K562 (cell line): ENCODE measurements at regions not wholly inside any gene's neighbourhood (a gene's known extent, or its start where the extent isn't known, plus 50 kb on each side); places are given as distances from the start of the nearest gene placed in this dataset.

ENCODE experiments used
- ATAC-seq: fragments of 200-7000 bp; cut with Tn5 transposase; 3 replicates; pipeline ENCODE4 v1.9.1; 2020; ENCODE audit warnings: moderate library complexity
- BruUV-seq: library from RNA; stranded (reverse); fragments of 400-500 nt; replicated peaks from 2 replicates; lab custom pipeline; 2021; lab: Mats Ljungman, UMichigan
- CTCF ChIA-PET: fragments of 300-600 bp; formaldehyde crosslinking; extraction: SDS; loops from one replicate; lab custom pipeline; 2021; ENCODE audit warnings: low intra/inter-chr PET ratio; lab: Yijun Ruan, JAX
- POLR2A ChIA-PET: fragments of 300-600, 350-650 bp; sonication (Branson Sonifier 250); formaldehyde crosslinking; extraction: SDS; loops from one replicate; lab custom pipeline; 2021; ENCODE audit warnings: antibody characterized with exemption, inconsistent platforms; lab: Yijun Ruan, JAX
- DNase-seq, 4 experiments: peaks; one replicate each; pipeline versions ENCODE4 v3.0.0 to v3.0.0-alpha.2; 2011 to 2018; ENCODE audit warnings: low spot score in 3 of 4, mixed read lengths in 3 of 4; ENCODE audit errors: extremely low read depth in 1 of 4
- FAIRE-seq: peaks from 2 replicates; lab custom pipeline; 2011; peaks lifted over from hg19 to GRCh38; lab: Jason Lieb, UNC
- H2AFZ ChIP-seq: 2 replicates; pipeline ENCODE4 v1.6.0; 2011; ENCODE audit warnings: low read depth, low read length, control low read depth, inconsistent platforms
- H3K27ac ChIP-seq: fragments of 200-600 bp; 3 replicates; pipeline ENCODE4 v1.8.0; 2011; ENCODE audit warnings: low read depth, mild to moderate bottlenecking, control low read depth, inconsistent platforms, low read length, moderate library complexity, mixed read lengths; ENCODE audit errors: extremely low read depth
- H3K27me3 ChIP-seq, 2 experiments: fragments of 300-600 bp in 1 of 2; 2 replicates in 1 of 2; 3 replicates in 1 of 2; pipeline versions ENCODE4 v1.6.0 to v1.8.0; 2011; ENCODE audit warnings: inconsistent platforms in 2 of 2, low read length in 2 of 2, mild to moderate bottlenecking in 1 of 2, mixed read lengths in 1 of 2, moderate library complexity in 1 of 2; ENCODE audit not compliant: control insufficient read depth in 2 of 2, insufficient read depth in 2 of 2
- H3K36me3 ChIP-seq: fragments of 300-600 bp; 3 replicates; pipeline ENCODE4 v1.8.0; 2011; ENCODE audit warnings: mild to moderate bottlenecking, low read length, inconsistent platforms; ENCODE audit not compliant: control insufficient read depth, insufficient read depth
- H3K4me1 ChIP-seq, 2 experiments: fragments of 200-600 bp in 1 of 2; replicated peaks in 1 of 2; 2 replicates in 1 of 2; 3 replicates in 1 of 2; pipeline versions ENCODE4 v1.5.1 to v1.8.0; 2011; ENCODE audit warnings: inconsistent platforms in 2 of 2, low read length in 2 of 2, mild to moderate bottlenecking in 1 of 2, mixed read lengths in 1 of 2, moderate library complexity in 1 of 2; ENCODE audit not compliant: control insufficient read depth in 2 of 2, insufficient read depth in 2 of 2
- H3K4me2 ChIP-seq: 2 replicates; pipeline ENCODE4 v1.6.1; 2011; ENCODE audit warnings: low read length, control low read depth, inconsistent platforms, mixed read lengths; ENCODE audit not compliant: insufficient read depth
- H3K4me3 ChIP-seq: fragments of 200-600 bp; sonication (generic), shearing (Covaris generic); 2 replicates; pipeline ENCODE4 v1.5.1; 2016; ENCODE audit warnings: control low read depth, inconsistent platforms
- H3K79me2 ChIP-seq: fragments of 200-600 bp; 3 replicates; pipeline ENCODE4 v1.8.0; 2011; ENCODE audit warnings: low read length, inconsistent platforms; ENCODE audit not compliant: control insufficient read depth, insufficient read depth
- H3K9ac ChIP-seq, 2 experiments: 2 replicates each; pipeline versions ENCODE4 v1.6.0 to v1.6.1; 2011; ENCODE audit warnings: low read depth in 2 of 2, low read length in 2 of 2, control low read depth in 1 of 2, inconsistent platforms in 1 of 2, mild to moderate bottlenecking in 1 of 2, mixed read lengths in 1 of 2; ENCODE audit not compliant: insufficient read depth in 1 of 2
- H3K9me1 ChIP-seq: one replicate; pipeline ENCODE4 v1.6.0; 2011; ENCODE audit warnings: inconsistent platforms, mild to moderate bottlenecking, low read length, moderate library complexity; ENCODE audit not compliant: control insufficient read depth, insufficient read depth
- H3K9me3 ChIP-seq: replicated peaks from 2 replicates; pipeline ENCODE4 v1.5.1; 2011; ENCODE audit warnings: low read depth, low read length, inconsistent platforms; ENCODE audit not compliant: control insufficient read depth, insufficient read depth
- H4K20me1 ChIP-seq: replicated peaks from 2 replicates; pipeline ENCODE4 v1.6.1; 2011; ENCODE audit warnings: low read length, inconsistent platforms, mixed read lengths; ENCODE audit not compliant: control insufficient read depth, insufficient read depth
- MEIS2 ChIP-seq: fragments of 450-650 bp; IDR thresholded peaks from 2 replicates; pipeline ENCODE4 v1.6.1; 2014; ENCODE audit warnings: mild to moderate bottlenecking; ENCODE audit not compliant: partially characterized antibody
- PBX2 ChIP-seq, 2 experiments: IDR thresholded peaks in 1 of 2; conservative IDR thresholded peaks in 1 of 2; 2 replicates each; pipeline ENCODE4 v1.6.1; 2016; ENCODE audit warnings: low read depth in 2 of 2, mild to moderate bottlenecking in 1 of 2, missing compliant biosample characterization in 1 of 2, missing genetic modification characterization in 1 of 2, moderate library complexity in 1 of 2
- WGBS: fragments of 100-300 bp; shearing (Covaris generic); methylation state at CpG from one replicate; pipeline ENCODE4 v1.1.6; 2016; ENCODE audit warnings: low coverage, mixed read lengths; ENCODE audit not compliant: insufficient coverage; ENCODE audit errors: missing lambda C conversion rate; 5-methylcytosine and 5-hydroxymethylcytosine counted together
- in situ Hi-C: fragments of 300-500 bp; cut with MboI; formaldehyde crosslinking; loops from 4 replicates; pipeline ENCODE4 v1.15.0; 2018; ENCODE audit warnings: inconsistent platforms, mixed read lengths
- intact Hi-C: fragments of 100-400 bp; cut with micrococcal nuclease; formaldehyde crosslinking; loops from 2 replicates; pipeline ENCODE4 v1.14.2; 2022
- TF ChIP-seq, protein P1 (sequence below), 2 experiments: fragments of 250-450 bp in 1 of 2; fragments of 450-650 bp in 1 of 2; sonication (Bioruptor Pico) in 1 of 2; IDR thresholded peaks; 2 replicates each; pipeline versions ENCODE4 v1.6.1 to v1.8.0; 2016 to 2021; ENCODE audit warnings: mild to moderate bottlenecking in 2 of 2, moderate library complexity in 2 of 2, missing compliant biosample characterization in 1 of 2, missing genetic modification characterization in 1 of 2

- Histone ChIP-seq H3K4me2 (no peak overlapping the region), H3K9ac (no peak overlapping the region), H3K27ac (no peak overlapping the region), H3K9me3 (no peaks in the 10 kb centered on the region), H3K4me1 (peaks cover 13 to 17% of the 10 kb centered on the region in 2 experiments), H3K9me1 (no peaks in the 10 kb centered on the region), H3K27me3 (peaks cover 6 to 16% of the 10 kb centered on the region in 2 experiments), H2AFZ (no peak overlapping the region)
- ATAC-seq: no peak
- intact Hi-C loops: no loop called here
- no TSS peak for BruUV-seq
- no peak for FAIRE-seq
- TF ChIP-seq, protein P1, sequence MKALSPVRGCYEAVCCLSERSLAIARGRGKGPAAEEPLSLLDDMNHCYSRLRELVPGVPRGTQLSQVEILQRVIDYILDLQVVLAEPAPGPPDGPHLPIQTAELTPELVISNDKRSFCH (CRISPR knock-in tag; IDR thresholded peaks at IDR 0.05): no peak
- TF ChIP-seq, protein P1 (tag; IDR thresholded peaks at IDR 0.05): no peak
- TF ChIP-seq PBX2 (CRISPR knock-in tag; IDR thresholded peaks at IDR 0.05; ENCODE audit: low read depth) (no peak), PBX2 (tag; conservative IDR thresholded peaks at IDR 0.05; ENCODE audit: low read depth) (0 out of 2 replicates have a peak, but pooled peaks have one; percentile 9), MEIS2 (peak; percentile 27)
- TF ChIP-seq, all 486 proteins: peak for 2
- no peak overlapping the region for H3K4me3 ChIP-seq
- no peaks in the 10 kb centered on the region for H3K36me3 ChIP-seq
- no peaks in the 10 kb centered on the region for H4K20me1 ChIP-seq
- CTCF ChIA-PET: no interaction called here
- POLR2A ChIA-PET: no interaction called here
- in situ Hi-C loops: no loop called here
- 26% methylated on average over 3 of the region's 3 CpGs for WGBS
- DNase-seq: no peak
- H3K79me2 ChIP-seq: no peaks in the 10 kb centered on the region
Observed at GRCh38 chr6:14209000-14209399, 91.4 kb downstream of the CD83 start.
